WTC11 (cell line): ENCODE measurements at regions not wholly inside any gene's neighbourhood (a gene's known extent, or its start where the extent isn't known, plus 50 kb on each side); places are given as distances from the start of the nearest gene placed in this dataset.

Experiments
- ATAC-seq: fragments of 200-7000 bp; cut with Tn5 transposase; 2 replicates; pipeline ENCODE4 v1.10.0; 2021; ENCODE audit warnings: mild to moderate bottlenecking, moderate library complexity
- CTCF ChIA-PET: fragments of 300-600 bp; sonication (Branson Sonifier 250); formaldehyde crosslinking; loops from one replicate; lab custom pipeline; 2021; ENCODE audit warnings: antibody characterized with exemption; lab: Charles Lee
- POLR2A ChIA-PET: fragments of 350-600 bp; sonication (Branson Sonifier 250); formaldehyde crosslinking; loops from one replicate; lab custom pipeline; 2021; ENCODE audit warnings: antibody characterized with exemption; lab: Charles Lee
- DNase-seq: peaks from one replicate; pipeline ENCODE4 v3.0.0; 2021; ENCODE audit warnings: low spot score
- H3K27ac Mint-ChIP-seq: 2 replicates; pipeline ENCODE4 v1.8.0; 2021; ENCODE audit warnings: mixed read lengths
- H3K27me3 Mint-ChIP-seq: 2 replicates; pipeline ENCODE4 v1.8.0; 2021; ENCODE audit warnings: low read depth, mild to moderate bottlenecking, moderate library complexity, mixed read lengths
- H3K36me3 Mint-ChIP-seq: 2 replicates; pipeline ENCODE4 v1.8.0; 2021; ENCODE audit warnings: mixed read lengths
- H3K4me1 Mint-ChIP-seq: 2 replicates; pipeline ENCODE4 v1.8.0; 2022; ENCODE audit warnings: mixed read lengths
- H3K4me3 Mint-ChIP-seq: 2 replicates; pipeline ENCODE4 v1.8.0; 2021; ENCODE audit warnings: mild to moderate bottlenecking, moderate library complexity, mixed read lengths
- H3K9me3 Mint-ChIP-seq: 2 replicates; pipeline ENCODE4 v1.8.0; 2021; ENCODE audit warnings: mixed read lengths
- AFF4 ChIP-seq: sonication (generic); formaldehyde crosslinking; IDR thresholded peaks from 2 replicates; pipeline ENCODE4 v1.8.1; 2023; ENCODE audit warnings: mild to moderate bottlenecking, missing genetic modification reagents, borderline replicate concordance
- ATF2 ChIP-seq: sonication (generic); formaldehyde crosslinking; IDR thresholded peaks from 2 replicates; pipeline ENCODE4 v1.8.1; 2022; ENCODE audit warnings: low read depth, missing genetic modification reagents, borderline replicate concordance
- E2F5 ChIP-seq: sonication (generic); formaldehyde crosslinking; IDR thresholded peaks from 2 replicates; pipeline ENCODE4 v1.8.1; 2022; ENCODE audit warnings: mild to moderate bottlenecking, moderate library complexity, missing genetic modification reagents
- ETV6 ChIP-seq: sonication (generic); formaldehyde crosslinking; IDR thresholded peaks from 2 replicates; pipeline ENCODE4 v1.8.1; 2022; ENCODE audit warnings: mild to moderate bottlenecking, missing genetic modification reagents
- FOXP4 ChIP-seq: sonication (generic); formaldehyde crosslinking; IDR thresholded peaks from 2 replicates; pipeline ENCODE4 v1.8.0; 2022; ENCODE audit warnings: mild to moderate bottlenecking, missing genetic modification reagents
- GABPB1 ChIP-seq: sonication (generic); formaldehyde crosslinking; IDR thresholded peaks from 2 replicates; pipeline ENCODE4 v1.8.1; 2023; ENCODE audit warnings: mild to moderate bottlenecking, missing genetic modification reagents
- HMGA2 ChIP-seq: fragments of 250-450 bp; sonication (Bioruptor Pico); IDR thresholded peaks from 2 replicates; pipeline ENCODE4 v1.4.0; 2021; ENCODE audit warnings: mild to moderate bottlenecking, moderate library complexity
- JAZF1 ChIP-seq: fragments of 250-450 bp; sonication (Bioruptor Pico); IDR thresholded peaks from 2 replicates; pipeline ENCODE4 v1.9.0; 2021; ENCODE audit warnings: moderate library complexity, mild to moderate bottlenecking, inconsistent platforms
- MLX ChIP-seq: sonication (generic); formaldehyde crosslinking; IDR thresholded peaks from 2 replicates; pipeline ENCODE4 v1.8.1; 2023; ENCODE audit warnings: mild to moderate bottlenecking, missing genetic modification reagents, moderate library complexity
- NR2C2 ChIP-seq: sonication (generic); formaldehyde crosslinking; IDR thresholded peaks from 2 replicates; pipeline ENCODE4 v1.8.0; 2022; ENCODE audit warnings: mild to moderate bottlenecking, missing genetic modification reagents
- OVOL2 ChIP-seq: fragments of 250-450 bp; sonication (Bioruptor Pico); IDR thresholded peaks from 2 replicates; pipeline ENCODE4 v1.9.0; 2021; ENCODE audit warnings: mild to moderate bottlenecking, borderline replicate concordance
- TCF7 ChIP-seq: sonication (generic); formaldehyde crosslinking; IDR thresholded peaks from 2 replicates; pipeline ENCODE4 v1.8.0; 2022; ENCODE audit warnings: mild to moderate bottlenecking, low read depth, missing genetic modification reagents, moderate library complexity
- TP53 ChIP-seq: sonication (generic); formaldehyde crosslinking; IDR thresholded peaks from 2 replicates; pipeline ENCODE4 v1.8.1; 2023; ENCODE audit warnings: mild to moderate bottlenecking, missing genetic modification reagents
- ZBTB43 ChIP-seq: sonication (generic); formaldehyde crosslinking; IDR thresholded peaks from 2 replicates; pipeline ENCODE4 v1.8.1; 2023; ENCODE audit warnings: mild to moderate bottlenecking, missing genetic modification reagents
- ZNF263 ChIP-seq: sonication (generic); formaldehyde crosslinking; IDR thresholded peaks from 2 replicates; pipeline ENCODE4 v1.8.1; 2022; ENCODE audit warnings: low read depth, mild to moderate bottlenecking, moderate library complexity, missing genetic modification reagents
- ZNF423 ChIP-seq: fragments of 250-450 bp; sonication (Bioruptor Pico); IDR thresholded peaks from 2 replicates; pipeline ENCODE4 v2.1.2; 2022; ENCODE audit warnings: mild to moderate bottlenecking, moderate library complexity
- ZNF425 ChIP-seq: fragments of 250-450 bp; sonication (Bioruptor Pico); conservative IDR thresholded peaks from 2 replicates; pipeline ENCODE4 v1.9.0; 2021; ENCODE audit warnings: mild to moderate bottlenecking

- H3K9me3 Mint-ChIP-seq: peaks cover 6% of the 10 kb centered on the region
- CTCF ChIA-PET: interaction anchor here (1.2 kb wide), 1 partner anchor 12 kb away, joined by 3 read pairs; no protein-coding TSS in a partner anchor
- H3K27ac Mint-ChIP-seq: no peak overlapping the region
- no peaks in the 10 kb centered on the region; the same call in 1 of the 2 replicates for H3K27me3 Mint-ChIP-seq
- POLR2A ChIA-PET: no interaction called here
- H3K4me1 Mint-ChIP-seq: no peaks in the 10 kb centered on the region
- H3K4me3 Mint-ChIP-seq: no peak overlapping the region
- TF ChIP-seq ZNF263 (CRISPR knock-in tag): no peak
- TF ChIP-seq ATF2 (CRISPR knock-in tag): no peak
- TF ChIP-seq ETV6: no peak
- no peak for TF ChIP-seq GABPB1 (CRISPR knock-in tag)
- DNase-seq (no peak), ATAC-seq (no peak)
- H3K36me3 Mint-ChIP-seq: peaks cover 11% of the 10 kb centered on the region
These were observed 245.0 kb upstream of the SALL3 start for GRCh38 chr18:78734614-78734945.

- Mint-ChIP-seq H3K27ac (no peak overlapping the region), H3K36me3 (peaks cover 12% of the 10 kb centered on the region), H3K4me1 (no peaks in the 10 kb centered on the region), H3K27me3 (no peaks in the 10 kb centered on the region; the same call in 1 of the 2 replicates), H3K4me3 (no peak overlapping the region), H3K9me3 (peaks cover 6% of the 10 kb centered on the region)
- POLR2A ChIA-PET: no interaction called here
- CTCF ChIA-PET: interaction anchor here (1.2 kb wide), 1 partner anchor 13 kb away, joined by 3 read pairs; no protein-coding TSS in a partner anchor
- no peak for DNase-seq
- TF ChIP-seq ZNF423 (CRISPR knock-in tag): no peak
- no peak for TF ChIP-seq MLX
- TF ChIP-seq ZBTB43 (CRISPR knock-in tag): no peak
- no peak for TF ChIP-seq NR2C2
- no peak for TF ChIP-seq FOXP4
- TF ChIP-seq ZNF425 (CRISPR knock-in tag): no peak
- TF ChIP-seq JAZF1 (CRISPR knock-in tag): no peak
- TF ChIP-seq E2F5 (CRISPR knock-in tag): no peak
- no peak for TF ChIP-seq OVOL2 (CRISPR knock-in tag)
- no peak for TF ChIP-seq TP53 (CRISPR knock-in tag)
- no peak for TF ChIP-seq AFF4 (CRISPR knock-in tag)
- TF ChIP-seq HMGA2 (CRISPR knock-in tag): no peak
- no peak for TF ChIP-seq TCF7 (CRISPR knock-in tag)
- no peak for ATAC-seq
These were observed 244.2 kb upstream of the SALL3 start for GRCh38 chr18:78735131-78736014.
